BJ (cell line): ENCODE measurements at regions not wholly inside any gene's neighbourhood (a gene's known extent, or its start where the extent isn't known, plus 50 kb on each side); places are given as distances from the start of the nearest gene placed in this dataset.

Experiments used
- CTCF ChIA-PET: fragments of 350-600 bp; formaldehyde crosslinking; extraction: SDS; loops from one replicate; lab custom pipeline; 2021; ENCODE audit warnings: antibody characterized with exemption, inconsistent platforms; lab: Yijun Ruan, JAX
- POLR2A ChIA-PET: fragments of 300-600 bp; sonication (Branson Sonifier 250); formaldehyde crosslinking; extraction: SDS; loops from one replicate; lab custom pipeline; 2021; ENCODE audit warnings: antibody characterized with exemption; lab: Charles Lee
- DNase-seq: peaks from one replicate; pipeline ENCODE4 v3.0.0-alpha.2; 2011; ENCODE audit warnings: low read depth
- H3K27me3 ChIP-seq: 2 replicates; pipeline ENCODE4 v1.6.0; 2011; ENCODE audit warnings: low read length; ENCODE audit not compliant: control insufficient read depth, insufficient read depth
- H3K36me3 ChIP-seq: 2 replicates; pipeline ENCODE4 v1.5.1; 2011; ENCODE audit warnings: low read length; ENCODE audit not compliant: control insufficient read depth, insufficient read depth
- H3K4me3 ChIP-seq: 2 replicates; pipeline ENCODE4 v1.5.1; 2011; ENCODE audit warnings: low read depth, mild to moderate bottlenecking, control low read depth, low read length
- TF ChIP-seq, protein P1 (sequence below): IDR thresholded peaks from 2 replicates; pipeline ENCODE4 v1.5.1; 2011; ENCODE audit warnings: low read depth, mild to moderate bottlenecking, control low read depth, inconsistent platforms, low read length, moderate library complexity; ENCODE audit not compliant: insufficient read depth

DNA sequence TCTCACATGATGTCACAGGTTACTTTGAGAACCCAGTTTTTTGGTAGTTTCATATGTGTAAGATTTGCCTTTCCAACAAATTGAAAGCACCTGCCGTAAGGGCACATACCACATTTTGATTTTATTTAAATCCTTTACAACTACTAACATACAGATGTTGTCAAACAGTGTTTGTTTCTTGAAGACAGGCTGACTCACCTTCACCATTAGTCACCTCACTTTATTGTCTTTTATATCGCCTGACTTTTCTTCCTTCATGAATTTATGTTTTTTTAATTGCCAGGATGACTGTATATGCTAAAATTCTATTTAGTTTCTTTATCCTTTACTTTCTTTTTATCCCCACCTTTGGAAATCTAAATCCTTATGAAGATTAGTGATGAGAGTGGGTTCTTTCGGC lies 886.7 kb downstream of the SUCLG1 start:
- ChIA-PET POLR2A (no interaction called here), CTCF (interaction anchor here (0.6 kb wide), 1 partner anchor 106 kb away, joined by 3 read pairs; no protein-coding TSS in a partner anchor)
- no peak overlapping the region for H3K4me3 ChIP-seq
- TF ChIP-seq, protein P1, sequence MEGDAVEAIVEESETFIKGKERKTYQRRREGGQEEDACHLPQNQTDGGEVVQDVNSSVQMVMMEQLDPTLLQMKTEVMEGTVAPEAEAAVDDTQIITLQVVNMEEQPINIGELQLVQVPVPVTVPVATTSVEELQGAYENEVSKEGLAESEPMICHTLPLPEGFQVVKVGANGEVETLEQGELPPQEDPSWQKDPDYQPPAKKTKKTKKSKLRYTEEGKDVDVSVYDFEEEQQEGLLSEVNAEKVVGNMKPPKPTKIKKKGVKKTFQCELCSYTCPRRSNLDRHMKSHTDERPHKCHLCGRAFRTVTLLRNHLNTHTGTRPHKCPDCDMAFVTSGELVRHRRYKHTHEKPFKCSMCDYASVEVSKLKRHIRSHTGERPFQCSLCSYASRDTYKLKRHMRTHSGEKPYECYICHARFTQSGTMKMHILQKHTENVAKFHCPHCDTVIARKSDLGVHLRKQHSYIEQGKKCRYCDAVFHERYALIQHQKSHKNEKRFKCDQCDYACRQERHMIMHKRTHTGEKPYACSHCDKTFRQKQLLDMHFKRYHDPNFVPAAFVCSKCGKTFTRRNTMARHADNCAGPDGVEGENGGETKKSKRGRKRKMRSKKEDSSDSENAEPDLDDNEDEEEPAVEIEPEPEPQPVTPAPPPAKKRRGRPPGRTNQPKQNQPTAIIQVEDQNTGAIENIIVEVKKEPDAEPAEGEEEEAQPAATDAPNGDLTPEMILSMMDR, result no peak
- no peaks in the 10 kb centered on the region for H3K27me3 ChIP-seq
- H3K36me3 ChIP-seq, result no peaks in the 10 kb centered on the region
- DNase-seq, result no peak

DNA sequence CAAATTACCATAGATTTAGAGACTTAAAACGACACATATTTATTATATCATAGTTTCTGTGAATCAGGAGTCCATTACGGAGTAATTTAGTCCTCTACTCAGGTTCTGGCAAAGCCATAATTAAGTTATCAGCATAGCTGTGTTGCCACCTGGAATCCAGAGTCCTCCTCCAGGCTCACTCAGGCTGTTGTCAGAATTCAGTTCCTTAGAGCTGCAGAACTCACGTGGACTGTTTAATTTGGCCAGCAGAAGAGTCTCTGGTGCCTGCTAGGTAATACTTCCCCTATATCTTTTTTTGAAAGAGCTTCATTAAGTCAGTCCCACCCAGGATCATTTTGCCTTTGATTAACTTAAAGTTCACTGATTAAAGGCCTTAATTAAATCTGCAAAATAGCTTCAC lies 891.5 kb downstream of the SUCLG1 start:
- Histone ChIP-seq H3K4me3 (no peak overlapping the region), H3K27me3 (no peaks in the 10 kb centered on the region), H3K36me3 (no peaks in the 10 kb centered on the region)
- CTCF ChIA-PET, result no interaction called here
- TF ChIP-seq, protein P1, result no peak
- POLR2A ChIA-PET, result no interaction called here
- no peak for DNase-seq

DNA sequence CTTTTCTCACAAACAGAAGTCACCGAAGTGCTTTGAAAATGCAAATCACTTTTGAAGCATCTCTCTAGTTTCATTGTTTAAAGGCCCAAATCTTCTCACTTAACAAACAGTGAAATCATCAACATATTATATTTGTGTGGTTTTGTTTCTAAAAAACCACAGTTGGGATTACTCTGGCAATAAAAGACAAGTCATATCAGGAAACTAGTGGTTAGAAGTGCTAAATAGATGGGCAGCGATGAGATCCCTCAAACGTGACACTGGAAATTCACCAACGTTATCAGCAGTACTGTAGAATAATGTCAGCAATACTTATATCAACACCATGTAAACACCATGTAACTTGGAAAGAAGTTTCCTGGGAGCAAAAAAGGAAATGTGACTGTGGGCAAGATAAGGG lies 893.5 kb downstream of the SUCLG1 start:
- Histone ChIP-seq H3K27me3 (no peaks in the 10 kb centered on the region), H3K36me3 (no peaks in the 10 kb centered on the region), H3K4me3 (no peak overlapping the region)
- POLR2A ChIA-PET, result no interaction called here
- CTCF ChIA-PET, result no interaction called here
- TF ChIP-seq, protein P1, result no peak
- no peak for DNase-seq

DNA sequence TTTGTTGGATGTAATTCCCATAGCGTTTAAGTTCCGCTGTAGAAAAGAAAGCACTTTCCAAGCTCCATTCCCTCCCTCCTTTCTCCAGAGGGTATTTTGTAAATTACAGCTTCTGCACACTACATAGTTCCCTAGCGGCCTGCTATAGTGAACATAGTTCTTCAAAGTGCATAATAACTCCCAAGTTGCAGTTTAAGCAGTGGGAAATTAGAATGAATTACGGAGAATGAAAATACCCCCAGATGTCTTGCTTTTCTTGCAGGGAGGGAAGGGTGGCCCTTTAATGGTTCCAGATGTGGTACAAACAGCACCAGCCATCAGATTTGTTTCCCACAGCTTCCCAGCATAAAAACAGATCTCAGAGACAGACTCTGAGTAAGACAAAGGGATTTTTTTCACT lies 893.9 kb downstream of the SUCLG1 start:
- ChIA-PET CTCF (no interaction called here), POLR2A (no interaction called here)
- Histone ChIP-seq H3K36me3 (no peaks in the 10 kb centered on the region), H3K27me3 (no peaks in the 10 kb centered on the region), H3K4me3 (no peak overlapping the region)
- DNase-seq, result no peak
- TF ChIP-seq, protein P1, result no peak

DNA sequence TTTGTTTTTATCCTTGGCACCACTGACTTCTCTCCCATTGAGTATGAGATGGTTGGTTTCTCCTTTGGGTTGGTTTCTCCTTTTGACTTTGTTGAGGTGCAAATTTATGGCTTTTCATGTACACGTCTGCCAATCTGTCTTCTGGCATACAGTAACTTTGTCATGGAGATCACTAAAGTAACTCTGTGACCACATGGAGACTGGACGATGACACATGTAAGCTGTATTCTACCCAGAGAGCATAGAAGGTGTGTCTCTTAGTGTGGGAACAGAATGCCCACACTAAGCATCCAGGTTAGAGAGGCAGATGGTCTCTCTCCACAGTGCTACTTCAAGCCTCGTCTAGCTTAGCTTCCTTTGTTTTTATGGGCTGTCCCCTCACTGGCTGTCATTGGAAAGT lies 897.5 kb downstream of the SUCLG1 start:
- Histone ChIP-seq H3K36me3 (no peaks in the 10 kb centered on the region), H3K27me3 (no peaks in the 10 kb centered on the region), H3K4me3 (no peak overlapping the region)
- ChIA-PET CTCF (no interaction called here), POLR2A (no interaction called here)
- TF ChIP-seq, protein P1, result no peak
- no peak for DNase-seq
